ENCODE measurements at regions not wholly inside any gene's neighbourhood (a gene's known extent, or its start where the extent isn't known, plus 50 kb on each side); places are given as distances from the start of the nearest gene placed in this dataset.

DNA sequence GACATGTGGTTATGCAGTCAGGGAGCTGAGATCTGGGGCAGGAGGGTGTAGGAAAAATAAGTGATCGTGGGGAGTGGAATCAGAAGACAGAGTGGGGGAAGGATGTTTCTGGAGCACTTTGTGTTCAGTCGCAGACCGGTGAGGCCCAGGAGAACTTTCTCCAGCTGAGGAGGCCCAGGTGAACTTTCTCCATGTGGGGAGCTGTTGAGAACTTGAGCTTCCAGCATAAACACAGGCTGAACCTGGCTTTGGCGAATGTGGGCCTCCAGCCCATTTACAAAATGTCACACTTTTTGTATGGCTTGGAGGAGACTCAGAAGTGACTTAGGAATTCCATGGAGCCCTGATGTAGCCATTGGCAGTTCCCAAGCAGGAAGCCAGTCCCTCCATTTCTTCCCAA lies 108.5 kb downstream of the VAPA start:
- TF ChIP-seq, protein P1, sequence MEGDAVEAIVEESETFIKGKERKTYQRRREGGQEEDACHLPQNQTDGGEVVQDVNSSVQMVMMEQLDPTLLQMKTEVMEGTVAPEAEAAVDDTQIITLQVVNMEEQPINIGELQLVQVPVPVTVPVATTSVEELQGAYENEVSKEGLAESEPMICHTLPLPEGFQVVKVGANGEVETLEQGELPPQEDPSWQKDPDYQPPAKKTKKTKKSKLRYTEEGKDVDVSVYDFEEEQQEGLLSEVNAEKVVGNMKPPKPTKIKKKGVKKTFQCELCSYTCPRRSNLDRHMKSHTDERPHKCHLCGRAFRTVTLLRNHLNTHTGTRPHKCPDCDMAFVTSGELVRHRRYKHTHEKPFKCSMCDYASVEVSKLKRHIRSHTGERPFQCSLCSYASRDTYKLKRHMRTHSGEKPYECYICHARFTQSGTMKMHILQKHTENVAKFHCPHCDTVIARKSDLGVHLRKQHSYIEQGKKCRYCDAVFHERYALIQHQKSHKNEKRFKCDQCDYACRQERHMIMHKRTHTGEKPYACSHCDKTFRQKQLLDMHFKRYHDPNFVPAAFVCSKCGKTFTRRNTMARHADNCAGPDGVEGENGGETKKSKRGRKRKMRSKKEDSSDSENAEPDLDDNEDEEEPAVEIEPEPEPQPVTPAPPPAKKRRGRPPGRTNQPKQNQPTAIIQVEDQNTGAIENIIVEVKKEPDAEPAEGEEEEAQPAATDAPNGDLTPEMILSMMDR (IDR thresholded peaks at IDR 0.05): no peak
- TF ChIP-seq POLR2A (IDR thresholded peaks at IDR 0.05) (no peak), POLR2AphosphoS5 (IDR thresholded peaks at IDR 0.05; ENCODE audit: insufficient read depth in 1 of 2, low read depth in 1 of 2) (no peak)
